Endothelial cell (in vitro differentiated cells): ENCODE measurements at regions not wholly inside any gene's neighbourhood (a gene's known extent, or its start where the extent isn't known, plus 50 kb on each side); places are given as distances from the start of the nearest gene placed in this dataset.

Source experiments
- DNase-seq: peaks from one replicate; pipeline ENCODE4 v3.0.0; 2021; ENCODE audit warnings: low spot score
- H3K27ac Mint-ChIP-seq: one replicate; pipeline ENCODE4 v1.8.0; 2021; ENCODE audit warnings: mixed read lengths, inconsistent platforms; ENCODE audit not compliant: unreplicated experiment
- H3K27me3 Mint-ChIP-seq: one replicate; pipeline ENCODE4 v1.8.0; 2021; ENCODE audit warnings: mild to moderate bottlenecking, moderate library complexity, mixed read lengths, inconsistent platforms; ENCODE audit not compliant: unreplicated experiment
- H3K36me3 Mint-ChIP-seq: one replicate; pipeline ENCODE4 v1.8.0; 2021; ENCODE audit warnings: mild to moderate bottlenecking, low read depth, mixed read lengths, inconsistent platforms; ENCODE audit not compliant: unreplicated experiment
- H3K4me1 Mint-ChIP-seq: one replicate; pipeline ENCODE4 v1.8.0; 2021; ENCODE audit warnings: mild to moderate bottlenecking, mixed read lengths, inconsistent platforms; ENCODE audit not compliant: unreplicated experiment
- H3K4me3 Mint-ChIP-seq: one replicate; pipeline ENCODE4 v1.8.0; 2021; ENCODE audit warnings: mild to moderate bottlenecking, mixed read lengths, inconsistent platforms; ENCODE audit not compliant: unreplicated experiment
- H3K9me3 Mint-ChIP-seq: one replicate; pipeline ENCODE4 v1.8.0; 2021; ENCODE audit warnings: mixed read lengths, inconsistent platforms; ENCODE audit not compliant: unreplicated experiment
- CTCF ChIP-seq: fragments of 200-600 bp; sonication (generic); IDR thresholded peaks from one replicate; pipeline ENCODE4 v1.5.0; 2021; ENCODE audit warnings: antibody characterized with exemption; ENCODE audit not compliant: unreplicated experiment

GRCh38 chr9:95580812-95581761, 64.3 kb upstream of the PTCH1 start:
- H3K4me3 Mint-ChIP-seq: no peak overlapping the region
- H3K27me3 Mint-ChIP-seq: peaks cover 5% of the 10 kb centered on the region
- no peak for TF ChIP-seq CTCF
- DNase-seq: no peak
- no peaks in the 10 kb centered on the region for H3K9me3 Mint-ChIP-seq
- peaks cover 5% of the 10 kb centered on the region for H3K4me1 Mint-ChIP-seq
- no peak overlapping the region for H3K27ac Mint-ChIP-seq
- H3K36me3 Mint-ChIP-seq: no peaks in the 10 kb centered on the region

GRCh38 chr9:95574866-95575553, 58.2 kb upstream of the PTCH1 start:
- TF ChIP-seq CTCF: no peak
- peaks cover 19% of the 10 kb centered on the region for H3K4me1 Mint-ChIP-seq
- no peaks in the 10 kb centered on the region for H3K36me3 Mint-ChIP-seq
- H3K27ac Mint-ChIP-seq: peak overlapping the region; percentile 13
- H3K4me3 Mint-ChIP-seq: peak overlapping the region; percentile 6
- no peak for DNase-seq
- H3K9me3 Mint-ChIP-seq: no peaks in the 10 kb centered on the region
- peaks cover 23% of the 10 kb centered on the region for H3K27me3 Mint-ChIP-seq

- Mint-ChIP-seq H3K27ac (no peak overlapping the region), H3K4me1 (peaks cover 21% of the 10 kb centered on the region), H3K27me3 (peaks cover 23% of the 10 kb centered on the region), H3K36me3 (no peaks in the 10 kb centered on the region), H3K9me3 (no peaks in the 10 kb centered on the region), H3K4me3 (no peak overlapping the region)
- TF ChIP-seq CTCF: no peak
- no peak for DNase-seq
Observed at GRCh38 chr9:95574176-95574575, 57.4 kb upstream of the PTCH1 start.

- DNase-seq: no peak
- Mint-ChIP-seq H3K27me3 (peaks cover 18% of the 10 kb centered on the region), H3K27ac (no peak overlapping the region), H3K36me3 (no peaks in the 10 kb centered on the region), H3K9me3 (no peaks in the 10 kb centered on the region), H3K4me3 (no peak overlapping the region), H3K4me1 (peaks cover 23% of the 10 kb centered on the region)
- TF ChIP-seq CTCF: no peak
Observed at GRCh38 chr9:95573463-95573862, 56.7 kb upstream of the PTCH1 start.
